NCI-H446 (cell line): ENCODE measurements at regions not wholly inside any gene's neighbourhood (a gene's known extent, or its start where the extent isn't known, plus 50 kb on each side); places are given as distances from the start of the nearest gene placed in this dataset.

Experiments used
- DNase-seq, 2 experiments: peaks; one replicate each; lab custom pipeline; 2025; lab: John Stamatoyannopoulos, UW

DNA sequence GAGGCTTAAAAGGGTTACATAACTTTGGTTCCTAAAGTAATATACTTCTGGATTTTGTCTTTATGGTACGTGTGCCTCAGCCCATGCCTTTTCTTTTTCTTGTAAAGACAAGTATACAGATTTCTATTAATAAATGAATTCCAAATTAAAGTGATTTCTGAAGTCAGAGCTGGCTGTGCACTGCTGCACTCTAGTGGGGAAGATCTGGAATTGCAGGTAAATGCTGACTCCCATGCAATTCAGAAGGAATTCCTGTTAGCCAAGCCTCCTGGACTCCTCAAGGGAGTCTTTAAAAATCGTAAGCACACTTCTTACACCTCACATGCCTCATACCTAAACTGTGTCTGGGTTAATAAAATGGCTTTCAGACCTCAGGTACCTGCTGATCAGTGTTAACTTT, 118.4 kb upstream of the SLC7A1 start:
- peak in 1 of 2 experiments; percentile 0 for DNase-seq

- DNase-seq: no peak
Measured at GRCh38 chr13:29711776-29712175, 116.3 kb upstream of the SLC7A1 start.

- no peak for DNase-seq
Measured at GRCh38 chr13:29710511-29710910, 115.0 kb upstream of the SLC7A1 start.

DNA sequence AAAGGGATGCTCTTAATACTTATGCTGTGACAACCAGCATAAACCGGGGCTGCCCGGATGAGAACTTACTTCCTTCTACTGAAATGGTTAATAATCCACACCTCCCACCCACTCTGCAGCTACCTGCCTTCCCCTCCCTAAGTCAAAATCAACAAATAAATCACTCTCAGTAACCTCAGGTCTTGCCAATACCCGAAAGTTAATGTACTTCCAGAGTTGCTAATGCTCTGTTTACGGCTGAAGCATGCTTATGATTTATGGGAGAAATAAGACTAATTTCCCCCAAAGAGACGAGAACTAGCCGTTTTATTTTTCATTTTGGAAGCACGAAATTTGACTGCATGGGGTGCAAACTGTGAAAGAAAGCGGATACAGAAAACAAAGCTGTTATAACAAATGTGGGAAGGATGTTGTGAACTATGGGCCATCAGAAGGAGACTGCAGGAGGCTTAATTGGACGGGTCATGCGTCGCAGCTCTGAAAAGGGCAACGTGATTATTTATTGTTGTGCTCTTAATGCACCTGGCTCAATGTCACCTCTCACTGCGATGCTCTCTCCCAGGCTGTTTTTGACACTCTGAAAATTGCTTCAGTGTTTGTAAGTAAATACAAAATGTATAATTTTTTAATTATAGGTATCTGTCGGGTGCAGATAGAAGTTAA, 114.0 kb upstream of the SLC7A1 start:
- DNase-seq: no peak

DNA sequence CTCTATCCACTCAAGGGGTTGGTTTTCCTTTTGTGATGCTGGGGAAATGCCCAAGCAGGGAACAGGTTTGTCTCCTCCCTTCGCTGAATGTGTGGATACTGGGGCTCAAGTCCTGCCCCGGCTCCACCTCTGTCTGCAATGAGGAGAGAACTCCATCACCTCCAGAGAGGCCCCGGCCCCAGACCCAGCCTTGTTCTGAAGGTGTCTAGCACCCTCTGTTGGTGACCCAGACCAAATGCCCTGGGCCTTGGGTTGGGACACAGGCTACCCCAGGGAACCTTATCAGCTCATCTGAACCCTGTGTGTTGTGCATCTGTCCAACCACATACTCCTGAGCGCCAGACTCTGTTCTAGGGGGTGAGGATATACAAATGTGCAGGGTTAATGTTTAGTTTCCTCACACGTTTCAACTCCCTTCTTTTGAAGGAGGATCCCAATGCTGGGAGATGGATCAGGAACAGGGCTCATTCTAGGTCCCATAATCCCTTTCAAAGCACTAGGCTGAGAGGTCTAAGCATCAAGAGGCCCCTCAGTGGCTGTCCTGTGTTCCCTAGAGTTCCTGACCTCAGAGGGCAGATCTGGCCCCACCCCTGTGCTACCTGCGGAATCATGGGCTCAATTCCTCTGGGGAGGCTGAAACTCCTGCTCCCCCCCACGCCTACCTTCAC, 112.5 kb upstream of the SLC7A1 start:
- DNase-seq: peak in 1 of 2 experiments; percentile 34

GRCh38 chr13:29706923-29707322, 111.4 kb upstream of the SLC7A1 start:
- no peak for DNase-seq

GRCh38 chr13:29704648-29705047, 109.2 kb upstream of the SLC7A1 start:
- DNase-seq: no peak

DNA sequence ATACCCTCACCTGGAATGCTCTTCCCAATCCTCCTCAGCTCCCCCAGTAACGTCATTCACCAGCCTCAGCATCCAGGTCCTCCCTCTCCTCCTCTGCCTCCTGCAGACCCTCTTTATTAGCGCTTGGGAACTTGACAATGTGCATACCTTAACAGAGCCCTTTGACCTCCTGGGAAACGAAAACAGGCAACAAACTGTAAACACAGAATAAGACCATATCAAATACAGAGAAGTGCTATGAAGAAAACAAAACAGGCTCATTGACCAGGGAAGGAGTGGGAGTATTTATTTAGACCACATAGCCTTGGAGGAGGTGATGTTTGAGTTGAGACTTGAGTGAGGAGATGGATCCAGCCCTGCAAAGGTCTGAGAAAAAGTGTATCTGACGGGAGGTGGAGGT, 107.9 kb upstream of the SLC7A1 start:
- DNase-seq: no peak

- no peak for DNase-seq
Measured at GRCh38 chr13:29702912-29703351, 107.4 kb upstream of the SLC7A1 start.

GRCh38 chr13:29698106-29698505, 102.6 kb upstream of the SLC7A1 start:
- no peak for DNase-seq

DNA sequence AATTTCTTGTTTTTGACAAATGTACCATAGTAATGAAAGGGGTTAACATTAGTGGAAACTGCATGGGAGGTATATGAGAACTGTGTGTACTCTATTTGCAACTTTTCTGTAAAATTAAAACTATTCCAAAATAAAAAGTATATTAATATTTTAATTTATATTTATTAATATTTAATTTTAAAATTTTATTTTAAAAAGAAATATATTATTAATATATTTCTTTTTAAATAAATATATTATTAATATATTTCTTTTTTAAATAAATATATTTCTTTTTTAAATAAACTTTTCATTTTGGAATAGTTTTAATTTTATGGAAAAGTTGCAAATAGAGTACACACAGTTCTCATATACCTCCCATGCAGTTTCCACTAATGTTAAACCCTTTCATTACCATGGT, 101.1 kb upstream of the SLC7A1 start:
- no peak for DNase-seq

DNA sequence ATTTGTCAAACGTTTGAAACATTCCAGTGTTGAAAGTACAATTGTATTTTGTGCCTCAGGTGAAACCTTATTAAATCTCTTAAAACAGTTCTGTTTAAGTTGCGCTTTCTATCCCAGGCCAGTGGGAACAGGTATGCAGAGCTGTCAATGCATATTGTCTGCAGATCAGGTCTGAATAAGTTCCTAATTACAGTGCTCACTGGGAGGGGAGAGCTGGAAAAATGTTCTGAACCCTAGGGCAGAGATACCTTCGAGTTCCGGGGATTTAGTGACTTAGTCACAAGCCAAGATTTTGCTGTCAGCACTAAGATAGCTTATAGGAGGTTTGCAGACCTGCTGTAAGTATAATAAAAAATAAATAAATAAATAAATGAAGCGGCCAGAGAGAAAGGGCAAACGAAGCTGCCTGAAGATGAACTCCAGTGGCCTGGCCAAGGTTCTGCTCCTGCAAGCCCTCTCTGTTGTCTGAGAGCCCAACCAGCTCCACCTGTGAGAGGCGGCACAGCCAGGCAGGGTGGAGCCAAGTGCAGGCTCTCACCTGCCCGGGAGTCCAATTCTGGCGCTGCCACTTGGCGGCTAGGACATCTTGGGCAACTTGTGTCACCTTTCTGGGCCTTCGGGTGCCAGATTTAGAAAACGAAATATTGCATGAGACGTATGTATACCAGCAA, 97.9 kb upstream of the SLC7A1 start:
- DNase-seq: no peak

GRCh38 chr13:29689548-29689947, 94.1 kb upstream of the SLC7A1 start:
- no peak for DNase-seq

DNA sequence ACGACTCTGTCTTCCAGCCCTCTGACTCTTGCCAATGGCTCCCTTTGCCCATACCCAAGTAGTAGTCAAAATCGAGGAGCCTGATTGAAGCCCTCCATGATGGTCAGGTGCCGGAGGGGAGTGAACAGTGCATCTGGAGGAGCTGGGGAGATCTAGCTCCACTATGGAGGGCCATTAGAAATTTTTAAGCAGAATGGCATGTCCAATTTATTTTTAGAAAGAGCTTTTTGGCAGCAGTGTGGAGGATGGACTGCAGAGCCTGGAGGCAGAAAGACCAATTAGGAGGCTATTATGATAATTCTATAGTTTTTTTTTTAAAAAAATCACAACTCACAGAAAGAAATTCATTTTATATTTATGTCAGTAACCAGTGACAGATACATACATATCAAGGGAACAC, 92.7 kb upstream of the SLC7A1 start:
- no peak for DNase-seq

- no peak for DNase-seq
Measured at GRCh38 chr13:29684441-29684840, 89.0 kb upstream of the SLC7A1 start.

GRCh38 chr13:29683041-29683440, 87.6 kb upstream of the SLC7A1 start:
- no peak for DNase-seq

DNA sequence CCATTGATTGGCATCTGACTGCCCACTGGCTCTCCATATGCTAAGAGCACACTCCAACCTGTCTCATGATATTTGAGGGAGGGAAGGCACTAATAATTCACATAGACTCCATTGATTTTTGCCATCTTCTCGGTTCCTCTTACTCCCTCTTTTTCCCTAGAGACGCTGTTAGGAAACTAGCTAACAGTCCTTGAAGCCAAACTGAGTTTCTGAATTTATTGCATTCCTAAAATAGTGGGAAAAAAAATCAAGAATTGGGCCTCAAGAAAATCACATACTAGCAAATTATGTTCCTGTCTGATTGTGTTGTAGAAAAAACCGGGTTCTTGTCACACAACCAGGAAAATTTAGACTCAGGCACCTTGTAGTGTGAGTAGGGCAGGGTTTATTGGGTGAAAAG, 86.4 kb upstream of the SLC7A1 start:
- no peak for DNase-seq

GRCh38 chr13:29679396-29680053, 84.0 kb upstream of the SLC7A1 start:
- DNase-seq: no peak

DNA sequence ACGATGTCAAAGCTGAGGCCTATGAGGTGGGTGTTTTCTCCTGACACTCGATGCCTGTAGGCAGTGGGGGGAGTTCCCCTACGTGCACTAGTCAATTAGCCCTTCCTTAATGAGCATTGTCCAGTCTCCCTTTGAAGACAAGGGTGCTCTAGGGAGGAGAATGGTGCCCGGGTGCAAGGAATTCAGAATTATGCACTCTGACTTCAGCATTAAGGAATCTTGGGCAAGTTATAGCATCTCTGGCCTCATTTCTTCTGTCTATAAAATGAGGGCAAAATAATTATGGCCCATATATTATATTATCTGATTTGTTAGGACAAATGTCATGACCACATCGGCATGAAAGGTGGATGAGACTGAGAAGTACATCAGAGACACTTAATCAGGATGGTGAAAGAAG, 82.1 kb upstream of the SLC7A1 start:
- DNase-seq: no peak

- DNase-seq: no peak
Measured at GRCh38 chr13:29676941-29677452, 81.5 kb upstream of the SLC7A1 start.

DNA sequence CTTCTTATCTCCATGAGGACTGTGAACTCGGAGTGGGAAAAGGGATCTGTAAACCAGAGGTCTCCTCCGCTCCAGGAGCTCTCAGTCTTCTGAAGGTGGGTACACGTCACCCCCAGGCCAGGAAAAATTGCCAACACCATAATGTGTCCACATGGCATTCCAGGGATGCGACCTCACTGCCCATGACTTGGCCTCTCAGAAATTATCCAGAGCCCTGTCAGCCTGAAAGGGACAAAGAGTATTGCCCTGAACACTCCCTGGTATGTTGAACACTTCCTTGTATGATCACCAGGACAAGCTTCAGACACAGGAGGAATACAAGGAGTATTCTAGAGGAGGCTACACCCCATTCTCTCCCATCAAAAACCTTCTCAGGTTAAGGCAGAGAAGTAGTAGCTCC, 81.0 kb upstream of the SLC7A1 start:
- no peak for DNase-seq

- DNase-seq: no peak
Measured at GRCh38 chr13:29674532-29674931, 79.0 kb upstream of the SLC7A1 start.

- no peak for DNase-seq
Measured at GRCh38 chr13:29664591-29664990, 69.1 kb upstream of the SLC7A1 start.
